ENCODE measurements at regions not wholly inside any gene's neighbourhood (a gene's known extent, or its start where the extent isn't known, plus 50 kb on each side); places are given as distances from the start of the nearest gene placed in this dataset.

- no peak for DNase-seq (ENCODE audit: low read depth)
Observed at GRCh38 chr13:29713839-29714238, 118.4 kb upstream of the SLC7A1 start.

DNA sequence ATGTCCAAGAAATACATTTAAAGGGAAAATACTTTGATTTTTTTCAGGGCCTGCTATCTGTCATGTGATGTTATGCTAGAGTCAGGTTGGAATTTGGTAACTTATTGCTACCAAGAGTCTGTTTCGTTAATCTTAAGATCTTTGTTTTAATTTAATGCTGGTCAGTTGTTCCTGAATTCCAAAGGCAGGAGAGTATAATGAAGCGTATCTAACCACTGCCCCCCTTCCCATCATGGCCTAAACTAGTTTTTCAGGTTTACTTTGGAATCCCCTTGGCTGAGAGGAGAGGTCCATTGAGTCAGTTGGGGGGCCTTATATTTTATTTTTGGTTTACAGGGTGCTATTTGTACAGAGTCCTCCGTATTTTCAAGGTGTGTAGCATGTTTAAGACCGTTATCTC lies 116.3 kb upstream of the SLC7A1 start:
- DNase-seq (ENCODE audit: low read depth), result no peak

GRCh38 chr13:29710511-29710910 lies 115.0 kb upstream of the SLC7A1 start:
- DNase-seq (ENCODE audit: low read depth), result no peak

DNA sequence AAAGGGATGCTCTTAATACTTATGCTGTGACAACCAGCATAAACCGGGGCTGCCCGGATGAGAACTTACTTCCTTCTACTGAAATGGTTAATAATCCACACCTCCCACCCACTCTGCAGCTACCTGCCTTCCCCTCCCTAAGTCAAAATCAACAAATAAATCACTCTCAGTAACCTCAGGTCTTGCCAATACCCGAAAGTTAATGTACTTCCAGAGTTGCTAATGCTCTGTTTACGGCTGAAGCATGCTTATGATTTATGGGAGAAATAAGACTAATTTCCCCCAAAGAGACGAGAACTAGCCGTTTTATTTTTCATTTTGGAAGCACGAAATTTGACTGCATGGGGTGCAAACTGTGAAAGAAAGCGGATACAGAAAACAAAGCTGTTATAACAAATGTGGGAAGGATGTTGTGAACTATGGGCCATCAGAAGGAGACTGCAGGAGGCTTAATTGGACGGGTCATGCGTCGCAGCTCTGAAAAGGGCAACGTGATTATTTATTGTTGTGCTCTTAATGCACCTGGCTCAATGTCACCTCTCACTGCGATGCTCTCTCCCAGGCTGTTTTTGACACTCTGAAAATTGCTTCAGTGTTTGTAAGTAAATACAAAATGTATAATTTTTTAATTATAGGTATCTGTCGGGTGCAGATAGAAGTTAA lies 114.0 kb upstream of the SLC7A1 start:
- DNase-seq (ENCODE audit: low read depth), result no peak

GRCh38 chr13:29707876-29708543 lies 112.5 kb upstream of the SLC7A1 start:
- DNase-seq (ENCODE audit: low read depth), result peak; percentile 12

GRCh38 chr13:29706923-29707322 lies 111.4 kb upstream of the SLC7A1 start:
- no peak for DNase-seq (ENCODE audit: low read depth)

- no peak for DNase-seq (ENCODE audit: low read depth)
Observed at GRCh38 chr13:29704648-29705047, 109.2 kb upstream of the SLC7A1 start.

- no peak for DNase-seq (ENCODE audit: low read depth)
Observed at GRCh38 chr13:29703421-29703820, 107.9 kb upstream of the SLC7A1 start.

DNA sequence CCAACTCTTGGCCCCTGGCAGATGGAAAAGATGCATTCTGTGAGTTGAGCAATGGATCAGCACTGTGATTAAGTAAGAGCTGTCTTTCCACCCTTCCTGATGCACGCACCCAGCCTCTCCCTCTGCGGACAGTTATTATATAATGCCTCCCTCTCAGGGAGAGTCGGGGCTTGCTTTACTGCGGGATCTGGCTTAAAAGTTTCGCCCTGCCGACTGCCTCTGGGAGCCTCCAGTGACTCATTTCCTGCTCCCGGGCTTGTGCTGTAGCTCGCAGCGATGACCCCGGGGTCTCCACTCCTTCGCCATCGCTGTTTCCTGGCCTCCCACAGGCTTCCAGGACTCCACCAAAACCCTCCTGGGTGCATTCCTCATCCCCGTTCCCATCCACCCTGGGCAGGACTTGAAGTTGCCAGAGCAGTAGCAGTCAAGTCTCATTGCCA lies 107.4 kb upstream of the SLC7A1 start:
- no peak for DNase-seq (ENCODE audit: low read depth)

DNA sequence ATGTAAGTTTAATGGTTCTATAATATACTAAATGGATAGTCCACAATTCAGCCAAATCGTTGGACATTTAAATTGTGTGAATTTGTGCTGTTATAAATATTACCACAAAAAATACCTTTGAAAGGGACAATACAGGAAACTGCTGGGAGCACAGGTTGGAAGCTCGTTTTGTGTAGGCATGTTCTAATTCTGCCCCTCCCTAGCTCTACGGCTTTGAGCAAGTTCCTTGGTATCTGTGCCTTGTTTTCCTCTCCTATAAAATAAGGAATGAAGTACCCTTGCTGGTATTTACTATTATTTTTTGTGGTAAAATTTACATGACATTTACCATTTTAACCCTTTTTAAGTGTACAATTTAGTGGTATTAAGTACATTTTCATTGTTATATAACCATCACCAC lies 102.6 kb upstream of the SLC7A1 start:
- DNase-seq (ENCODE audit: low read depth), result no peak

DNA sequence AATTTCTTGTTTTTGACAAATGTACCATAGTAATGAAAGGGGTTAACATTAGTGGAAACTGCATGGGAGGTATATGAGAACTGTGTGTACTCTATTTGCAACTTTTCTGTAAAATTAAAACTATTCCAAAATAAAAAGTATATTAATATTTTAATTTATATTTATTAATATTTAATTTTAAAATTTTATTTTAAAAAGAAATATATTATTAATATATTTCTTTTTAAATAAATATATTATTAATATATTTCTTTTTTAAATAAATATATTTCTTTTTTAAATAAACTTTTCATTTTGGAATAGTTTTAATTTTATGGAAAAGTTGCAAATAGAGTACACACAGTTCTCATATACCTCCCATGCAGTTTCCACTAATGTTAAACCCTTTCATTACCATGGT lies 101.1 kb upstream of the SLC7A1 start:
- no peak for DNase-seq (ENCODE audit: low read depth)

- no peak for DNase-seq (ENCODE audit: low read depth)
Observed at GRCh38 chr13:29693275-29693945, 97.9 kb upstream of the SLC7A1 start.

GRCh38 chr13:29689548-29689947 lies 94.1 kb upstream of the SLC7A1 start:
- no peak for DNase-seq (ENCODE audit: low read depth)

DNA sequence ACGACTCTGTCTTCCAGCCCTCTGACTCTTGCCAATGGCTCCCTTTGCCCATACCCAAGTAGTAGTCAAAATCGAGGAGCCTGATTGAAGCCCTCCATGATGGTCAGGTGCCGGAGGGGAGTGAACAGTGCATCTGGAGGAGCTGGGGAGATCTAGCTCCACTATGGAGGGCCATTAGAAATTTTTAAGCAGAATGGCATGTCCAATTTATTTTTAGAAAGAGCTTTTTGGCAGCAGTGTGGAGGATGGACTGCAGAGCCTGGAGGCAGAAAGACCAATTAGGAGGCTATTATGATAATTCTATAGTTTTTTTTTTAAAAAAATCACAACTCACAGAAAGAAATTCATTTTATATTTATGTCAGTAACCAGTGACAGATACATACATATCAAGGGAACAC lies 92.7 kb upstream of the SLC7A1 start:
- no peak for DNase-seq (ENCODE audit: low read depth)

DNA sequence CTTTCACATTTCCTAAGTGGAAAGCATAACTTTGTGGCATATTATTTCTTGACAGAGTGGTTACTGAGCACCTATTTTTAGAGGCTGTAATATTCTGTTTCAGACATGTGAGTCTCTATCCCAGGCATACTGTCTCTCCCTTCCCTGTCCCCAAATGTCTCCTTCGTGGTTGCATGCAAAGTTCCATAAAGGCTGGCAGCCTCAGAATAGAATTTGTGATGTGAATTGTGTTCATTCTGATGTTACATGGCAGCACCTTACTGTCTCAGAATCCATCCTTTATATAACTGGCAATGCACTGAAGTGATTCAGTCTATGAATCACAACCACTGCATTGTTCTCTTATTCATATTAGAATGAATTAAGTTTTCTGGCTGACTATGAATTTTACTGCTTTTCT lies 89.0 kb upstream of the SLC7A1 start:
- DNase-seq (ENCODE audit: low read depth), result no peak

DNA sequence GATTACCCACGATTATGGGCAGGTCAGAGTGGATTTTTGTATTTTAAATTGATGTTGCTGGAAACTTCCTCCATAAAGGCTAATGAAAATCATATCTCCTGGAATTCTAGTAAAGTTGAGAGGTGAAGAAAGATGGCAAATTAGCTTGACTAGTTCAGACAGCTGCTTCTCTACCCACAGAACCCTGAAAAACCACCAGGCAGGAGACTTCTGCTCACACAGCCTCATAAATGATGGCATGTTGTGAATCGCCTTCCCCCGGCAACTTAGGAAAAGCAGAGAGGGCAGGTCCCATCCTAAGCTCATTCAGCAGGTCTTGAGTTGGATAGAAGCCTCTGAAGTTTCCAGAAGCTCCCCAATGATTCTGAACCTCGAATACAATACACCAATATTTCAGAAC lies 87.6 kb upstream of the SLC7A1 start:
- DNase-seq (ENCODE audit: low read depth), result no peak

DNA sequence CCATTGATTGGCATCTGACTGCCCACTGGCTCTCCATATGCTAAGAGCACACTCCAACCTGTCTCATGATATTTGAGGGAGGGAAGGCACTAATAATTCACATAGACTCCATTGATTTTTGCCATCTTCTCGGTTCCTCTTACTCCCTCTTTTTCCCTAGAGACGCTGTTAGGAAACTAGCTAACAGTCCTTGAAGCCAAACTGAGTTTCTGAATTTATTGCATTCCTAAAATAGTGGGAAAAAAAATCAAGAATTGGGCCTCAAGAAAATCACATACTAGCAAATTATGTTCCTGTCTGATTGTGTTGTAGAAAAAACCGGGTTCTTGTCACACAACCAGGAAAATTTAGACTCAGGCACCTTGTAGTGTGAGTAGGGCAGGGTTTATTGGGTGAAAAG lies 86.4 kb upstream of the SLC7A1 start:
- DNase-seq (ENCODE audit: low read depth), result no peak

DNA sequence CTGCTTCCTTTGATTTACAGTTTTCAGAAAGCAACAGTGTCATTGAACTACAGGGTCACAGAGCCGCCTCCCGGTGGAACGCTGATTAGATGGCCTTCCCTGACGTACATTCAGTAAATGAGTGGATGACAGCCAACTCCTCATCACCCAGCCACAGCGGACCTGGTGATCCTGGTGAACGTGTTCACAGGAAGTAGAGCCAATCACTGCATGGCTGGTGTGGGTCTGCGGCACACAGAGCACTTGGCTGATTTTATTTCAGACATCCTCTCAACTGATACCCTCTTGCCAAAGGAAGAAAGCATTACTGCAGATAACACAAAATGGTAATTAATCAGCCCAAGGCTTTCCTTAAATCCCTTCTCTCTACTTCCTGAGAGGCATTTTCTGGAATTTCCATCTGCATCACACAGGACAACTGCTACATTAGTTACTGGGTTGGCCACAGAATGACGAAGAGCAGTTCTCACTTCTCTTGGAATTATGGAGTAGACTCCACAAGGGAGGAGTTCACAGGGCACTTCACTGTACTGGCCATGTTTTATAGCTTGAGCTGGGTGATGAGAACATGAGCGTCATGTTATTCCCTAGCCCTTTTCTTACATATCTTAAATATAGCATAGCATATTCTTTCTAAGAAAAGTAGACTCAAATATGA lies 84.0 kb upstream of the SLC7A1 start:
- no peak for DNase-seq (ENCODE audit: low read depth)

DNA sequence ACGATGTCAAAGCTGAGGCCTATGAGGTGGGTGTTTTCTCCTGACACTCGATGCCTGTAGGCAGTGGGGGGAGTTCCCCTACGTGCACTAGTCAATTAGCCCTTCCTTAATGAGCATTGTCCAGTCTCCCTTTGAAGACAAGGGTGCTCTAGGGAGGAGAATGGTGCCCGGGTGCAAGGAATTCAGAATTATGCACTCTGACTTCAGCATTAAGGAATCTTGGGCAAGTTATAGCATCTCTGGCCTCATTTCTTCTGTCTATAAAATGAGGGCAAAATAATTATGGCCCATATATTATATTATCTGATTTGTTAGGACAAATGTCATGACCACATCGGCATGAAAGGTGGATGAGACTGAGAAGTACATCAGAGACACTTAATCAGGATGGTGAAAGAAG lies 82.1 kb upstream of the SLC7A1 start:
- DNase-seq (ENCODE audit: low read depth), result no peak

GRCh38 chr13:29676941-29677452 lies 81.5 kb upstream of the SLC7A1 start:
- no peak for DNase-seq (ENCODE audit: low read depth)

GRCh38 chr13:29676535-29676934 lies 81.0 kb upstream of the SLC7A1 start:
- DNase-seq (ENCODE audit: low read depth), result no peak

- no peak for DNase-seq (ENCODE audit: low read depth)
Observed at GRCh38 chr13:29674532-29674931, 79.0 kb upstream of the SLC7A1 start.

GRCh38 chr13:29664591-29664990 lies 69.1 kb upstream of the SLC7A1 start:
- no peak for DNase-seq (ENCODE audit: low read depth)

All from activated T-cell treated with anti-CD3 and anti-CD28 coated beads for 1 hour (primary cell).